ENCODE measurements at regions not wholly inside any gene's neighbourhood (a gene's known extent, or its start where the extent isn't known, plus 50 kb on each side); places are given as distances from the start of the nearest gene placed in this dataset.

DNA sequence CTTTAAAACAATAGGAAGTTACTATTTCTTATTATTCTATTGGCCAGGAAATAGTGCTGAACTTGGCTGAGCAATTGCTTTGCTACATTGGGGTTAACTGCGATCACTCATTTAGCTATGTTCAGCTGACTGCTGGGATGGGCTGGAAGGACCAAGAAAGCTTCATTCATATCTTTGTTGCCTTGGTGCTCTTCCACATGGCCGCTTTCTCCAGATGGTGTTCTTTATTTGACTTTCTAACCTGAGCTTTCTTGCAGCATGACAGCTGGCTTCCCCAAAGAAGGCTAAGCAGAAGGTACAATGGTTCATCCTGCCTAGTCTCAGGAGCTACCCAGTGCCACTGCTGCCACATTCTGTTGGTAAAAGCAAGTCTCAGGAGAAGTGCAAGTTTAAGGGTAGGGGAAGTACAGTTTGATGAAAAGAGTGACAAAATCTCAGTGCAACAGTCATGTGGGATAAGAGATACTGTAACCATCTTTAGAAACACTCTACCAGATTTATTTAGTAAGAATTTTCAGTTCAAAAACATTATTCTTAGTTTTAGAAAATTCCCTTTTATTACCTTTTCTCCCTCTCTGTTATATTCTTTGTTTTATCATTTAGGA lies 180.6 kb upstream of the RBMS1 start:
- no peaks in the 10 kb centered on the region for H3K4me1 ChIP-seq (ENCODE audit: control insufficient read depth in 2 of 2, insufficient read depth in 2 of 2, low read length in 2 of 2)

DNA sequence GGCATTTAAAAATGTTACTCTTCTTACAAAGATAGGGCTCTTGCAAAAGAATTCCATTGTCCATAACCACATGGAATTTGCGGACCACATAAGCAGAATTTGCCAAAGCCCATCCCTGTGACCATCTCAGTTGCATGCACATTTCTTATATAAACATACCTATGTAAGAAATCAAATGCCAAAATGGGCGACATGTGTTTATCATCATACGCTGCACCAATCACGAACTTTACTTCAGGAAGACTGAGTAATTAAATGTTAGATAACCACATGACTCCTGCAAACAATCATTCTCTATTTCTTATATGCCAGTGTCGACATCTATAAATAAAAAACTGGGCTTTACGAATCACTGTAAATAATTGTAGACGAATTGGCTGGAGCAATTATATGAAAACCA lies 186.1 kb upstream of the RBMS1 start:
- TF ChIP-seq EZH2 (IDR thresholded peaks at IDR 0.05; ENCODE audit: borderline replicate concordance, insufficient read depth, low read depth, low read length, poor library complexity, severe bottlenecking) (no peak), CTCF (IDR thresholded peaks at IDR 0.05) (no peak)
- Mint-ChIP-seq H3K4me1 (no peaks in the 10 kb centered on the region), H3K9me3 (ENCODE audit: insufficient read depth) (no peaks in the 10 kb centered on the region), H3K4me3 (no peak overlapping the region), H3K27me3 (peaks cover 18% of the 10 kb centered on the region), H3K27ac (no peak overlapping the region)
- WGBS (ENCODE audit: insufficient coverage) = 80% methylated on average over 1 of the region's 7 CpGs
- CTCF ChIA-PET = no interaction called here
- H3K36me3 ChIP-seq (replicated peaks in 1 of 2; ENCODE audit: control extremely low read depth in 1 of 2, control insufficient read depth in 1 of 2, extremely low read depth in 1 of 2, insufficient read depth in 2 of 2, low read length in 1 of 2) = no peaks in the 10 kb centered on the region
- intact Hi-C loops (cut with micrococcal nuclease) = no loop called here
- H4K20me1 ChIP-seq (ENCODE audit: control insufficient read depth, insufficient read depth, low read length, poor library complexity, severe bottlenecking) = no peaks in the 10 kb centered on the region
- POLR2A ChIA-PET = no interaction called here
- no peaks in the 10 kb centered on the region for H3K27me3 ChIP-seq (replicated peaks in 1 of 4; ENCODE audit: control extremely low read depth in 1 of 4, control insufficient read depth in 3 of 4, insufficient read depth in 4 of 4, low read length in 3 of 4)
- H3K9ac ChIP-seq (ENCODE audit: low read length) = no peak overlapping the region
- H3K4me3 ChIP-seq (ENCODE audit: control extremely low read depth in 1 of 5, extremely low read depth in 1 of 5, insufficient read depth in 1 of 5, low read depth in 2 of 5, low read length in 4 of 5) = no peak overlapping the region
- no peak overlapping the region for H2AFZ ChIP-seq (ENCODE audit: insufficient read depth, low read depth, low read length, poor library complexity, severe bottlenecking)
- H3K4me2 ChIP-seq (replicated peaks; ENCODE audit: low read depth, low read length, poor library complexity, severe bottlenecking) = no peak overlapping the region
- ATAC-seq (ENCODE audit: low read depth) (no peak), DNase-seq (no peak)
- peaks cover 0 to 1% (median 0%) of the 10 kb centered on the region in 3 donors for H3K9me3 ChIP-seq (ENCODE audit: control extremely low read depth in 1 of 3, control insufficient read depth in 2 of 3, insufficient read depth in 1 of 3, low read length in 2 of 3)
- H3K27ac ChIP-seq (ENCODE audit: low read length in 2 of 2) = no peak overlapping the region
- H3K4me1 ChIP-seq (ENCODE audit: control insufficient read depth in 2 of 2, insufficient read depth in 2 of 2, low read length in 2 of 2) = no peaks in the 10 kb centered on the region
- H3K79me2 ChIP-seq (ENCODE audit: control insufficient read depth, insufficient read depth, low read length) = no peaks in the 10 kb centered on the region

More for the DNA sequence above, 180.6 kb upstream of the RBMS1 start:
- 87% methylated on average over 2 of the region's 2 CpGs for WGBS (ENCODE audit: insufficient coverage)
- Mint-ChIP-seq H3K4me3 (no peak overlapping the region), H3K9me3 (ENCODE audit: insufficient read depth) (no peaks in the 10 kb centered on the region), H3K27ac (no peak overlapping the region), H3K27me3 (peaks cover 17% of the 10 kb centered on the region), H3K4me1 (no peaks in the 10 kb centered on the region)
- Histone ChIP-seq H2AFZ (ENCODE audit: insufficient read depth, low read depth, low read length, poor library complexity, severe bottlenecking) (no peak overlapping the region), H4K20me1 (ENCODE audit: control insufficient read depth, insufficient read depth, low read length, poor library complexity, severe bottlenecking) (no peaks in the 10 kb centered on the region), H3K27me3 (replicated peaks in 1 of 4; ENCODE audit: control extremely low read depth in 1 of 4, control insufficient read depth in 3 of 4, insufficient read depth in 4 of 4, low read length in 3 of 4) (peaks cover 0 to 3% (median 0%) of the 10 kb centered on the region in 4 experiments), H3K9me3 (ENCODE audit: control extremely low read depth in 1 of 3, control insufficient read depth in 2 of 3, insufficient read depth in 1 of 3, low read length in 2 of 3) (peaks cover 0 to 1% (median 0%) of the 10 kb centered on the region in 3 donors), H3K36me3 (replicated peaks in 1 of 2; ENCODE audit: control extremely low read depth in 1 of 2, control insufficient read depth in 1 of 2, extremely low read depth in 1 of 2, insufficient read depth in 2 of 2, low read length in 1 of 2) (no peaks in the 10 kb centered on the region), H3K79me2 (ENCODE audit: control insufficient read depth, insufficient read depth, low read length) (no peaks in the 10 kb centered on the region), H3K27ac (ENCODE audit: low read length in 2 of 2) (no peak overlapping the region), H3K9ac (ENCODE audit: low read length) (no peak overlapping the region), H3K4me3 (ENCODE audit: control extremely low read depth in 1 of 5, extremely low read depth in 1 of 5, insufficient read depth in 1 of 5, low read depth in 2 of 5, low read length in 4 of 5) (no peak overlapping the region), H3K4me2 (replicated peaks; ENCODE audit: low read depth, low read length, poor library complexity, severe bottlenecking) (no peak overlapping the region)
- intact Hi-C loops (cut with micrococcal nuclease) = no loop called here
- ATAC-seq (ENCODE audit: low read depth) = no peak
- no peak for TF ChIP-seq EZH2 (IDR thresholded peaks at IDR 0.05; ENCODE audit: borderline replicate concordance, insufficient read depth, low read depth, low read length, poor library complexity, severe bottlenecking)
- TF ChIP-seq CTCF (IDR thresholded peaks at IDR 0.05) = no peak
- no peak for DNase-seq
- CTCF ChIA-PET = no interaction called here
- POLR2A ChIA-PET = no interaction called here

Measured in B cell (primary cell).